ENCODE measurements at regions not wholly inside any gene's neighbourhood (a gene's known extent, or its start where the extent isn't known, plus 50 kb on each side); places are given as distances from the start of the nearest gene placed in this dataset.

DNA sequence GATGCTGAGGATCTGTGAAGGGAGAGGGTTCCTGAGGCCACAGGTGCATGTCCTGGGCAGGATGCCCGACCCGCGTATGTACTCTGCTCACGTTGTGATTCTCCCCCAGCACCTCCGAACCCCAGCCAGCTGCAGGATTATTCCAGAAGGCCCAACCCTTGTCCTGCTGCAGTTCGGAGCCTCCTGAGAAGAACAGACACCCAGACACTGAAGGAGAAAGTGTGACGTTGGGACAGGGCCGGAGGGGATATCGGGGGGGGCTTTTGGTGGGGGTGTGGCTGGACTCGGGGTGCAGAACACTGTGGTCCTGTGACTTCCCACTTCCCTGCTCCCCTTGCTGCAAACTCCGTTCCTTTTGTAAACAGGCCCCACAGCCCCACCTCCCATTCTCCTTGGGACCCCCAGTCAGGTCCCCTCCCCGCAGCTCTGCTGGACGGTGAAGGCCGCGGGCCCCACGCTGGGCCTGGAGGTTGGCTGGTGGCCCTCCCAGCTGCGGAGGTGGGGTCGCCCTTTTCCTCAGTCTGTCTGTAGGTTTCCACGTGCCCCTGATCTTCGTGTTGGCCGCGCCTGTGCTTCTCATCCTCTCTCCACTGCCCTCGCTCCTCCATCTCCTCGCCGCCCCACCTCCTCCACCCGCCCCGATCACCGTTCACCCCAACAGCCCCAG, 83.0 kb upstream of the ADRA2C start:
- no peaks in the 10 kb centered on the region for H3K4me1 ChIP-seq (ENCODE audit: insufficient read depth)
- intact Hi-C loops (cut with DNase I) = no loop called here
- H3K27ac ChIP-seq = no peak overlapping the region
- no peaks in the 10 kb centered on the region for H3K9me3 ChIP-seq
- no peak overlapping the region for H3K4me3 ChIP-seq
- DNase-seq = no peak
- H3K36me3 ChIP-seq = no peaks in the 10 kb centered on the region
- 62 to 76% (median 71%) methylated on average over 28 of the region's 28 CpGs for WGBS, 3 donors
- H3K27me3 ChIP-seq = no peaks in the 10 kb centered on the region
- TF ChIP-seq, protein P1, sequence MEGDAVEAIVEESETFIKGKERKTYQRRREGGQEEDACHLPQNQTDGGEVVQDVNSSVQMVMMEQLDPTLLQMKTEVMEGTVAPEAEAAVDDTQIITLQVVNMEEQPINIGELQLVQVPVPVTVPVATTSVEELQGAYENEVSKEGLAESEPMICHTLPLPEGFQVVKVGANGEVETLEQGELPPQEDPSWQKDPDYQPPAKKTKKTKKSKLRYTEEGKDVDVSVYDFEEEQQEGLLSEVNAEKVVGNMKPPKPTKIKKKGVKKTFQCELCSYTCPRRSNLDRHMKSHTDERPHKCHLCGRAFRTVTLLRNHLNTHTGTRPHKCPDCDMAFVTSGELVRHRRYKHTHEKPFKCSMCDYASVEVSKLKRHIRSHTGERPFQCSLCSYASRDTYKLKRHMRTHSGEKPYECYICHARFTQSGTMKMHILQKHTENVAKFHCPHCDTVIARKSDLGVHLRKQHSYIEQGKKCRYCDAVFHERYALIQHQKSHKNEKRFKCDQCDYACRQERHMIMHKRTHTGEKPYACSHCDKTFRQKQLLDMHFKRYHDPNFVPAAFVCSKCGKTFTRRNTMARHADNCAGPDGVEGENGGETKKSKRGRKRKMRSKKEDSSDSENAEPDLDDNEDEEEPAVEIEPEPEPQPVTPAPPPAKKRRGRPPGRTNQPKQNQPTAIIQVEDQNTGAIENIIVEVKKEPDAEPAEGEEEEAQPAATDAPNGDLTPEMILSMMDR (IDR thresholded peaks at IDR 0.05) = no peak
- no peak for TF ChIP-seq EP300 (IDR thresholded peaks at IDR 0.05)
- TF ChIP-seq POLR2A (IDR thresholded peaks at IDR 0.05) = no peak

DNA sequence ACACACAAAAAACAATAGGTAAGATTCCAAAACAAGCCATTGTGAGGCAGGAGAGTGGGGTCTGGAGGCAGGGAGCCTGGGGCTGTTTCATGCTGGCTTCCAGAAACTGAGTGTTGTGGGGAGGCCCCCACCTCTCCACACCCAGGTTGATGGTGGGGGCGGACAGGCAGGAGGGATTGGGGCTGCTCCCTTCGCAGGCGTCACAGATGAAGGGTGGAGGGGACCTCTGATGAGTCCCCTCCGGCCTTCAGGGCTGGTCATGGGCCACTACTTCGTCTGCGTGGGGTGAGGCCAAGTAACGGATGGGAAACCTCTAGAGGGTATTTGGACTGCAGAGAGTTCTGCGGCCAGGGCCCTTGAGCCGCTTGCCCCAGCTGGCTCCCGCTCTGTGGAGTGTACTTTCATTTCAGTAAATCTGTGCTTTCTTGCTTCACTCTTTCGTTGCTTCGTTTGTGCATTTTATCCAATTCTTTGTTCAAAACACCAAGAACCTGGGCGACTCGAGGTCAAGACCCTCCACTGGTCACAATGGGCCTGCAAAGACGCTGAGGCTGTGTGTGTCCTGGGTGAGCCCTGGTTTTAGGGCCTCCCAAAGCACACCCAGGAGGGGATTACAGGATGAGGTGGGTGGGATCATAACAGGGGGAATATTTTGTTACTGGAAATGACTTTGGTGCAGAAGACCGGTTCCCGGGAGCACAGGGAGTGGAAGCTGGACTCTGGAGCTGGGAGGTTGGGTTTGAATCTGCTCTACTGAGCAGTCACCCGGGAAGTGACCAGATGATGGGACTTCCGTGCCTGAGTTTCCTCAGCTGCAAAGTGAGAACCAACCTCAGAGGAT, 83.7 kb upstream of the ADRA2C start:
- WGBS, 3 donors = 83 to 85% (median 84%) methylated on average over 19 of the region's 19 CpGs

DNA sequence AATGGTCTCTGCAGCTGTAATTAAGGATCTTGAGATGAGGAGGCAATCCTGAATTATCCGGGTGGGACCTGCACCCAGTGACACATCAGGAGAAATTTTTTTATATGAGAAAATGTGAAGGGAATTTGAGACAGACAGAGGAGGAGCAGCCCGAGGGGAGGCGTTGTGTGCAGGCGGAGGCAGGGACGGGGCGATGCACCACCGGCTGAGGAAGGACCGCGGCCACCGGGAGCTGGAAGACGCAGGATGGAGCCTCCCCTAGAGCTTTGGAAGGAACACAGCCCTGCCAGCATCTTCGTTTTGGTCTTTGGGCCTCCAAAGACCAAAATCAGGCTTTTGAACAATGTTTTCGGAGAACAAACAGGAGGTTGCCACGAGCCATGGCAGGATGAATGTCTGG, 85.0 kb upstream of the ADRA2C start:
- intact Hi-C loops (cut with DNase I) = no loop called here
- Histone ChIP-seq H3K36me3 (no peaks in the 10 kb centered on the region), H3K4me3 (no peak overlapping the region), H3K27ac (no peak overlapping the region), H3K4me1 (ENCODE audit: insufficient read depth) (no peaks in the 10 kb centered on the region), H3K27me3 (no peaks in the 10 kb centered on the region), H3K9me3 (no peaks in the 10 kb centered on the region)
- DNase-seq = no peak
- no peak for TF ChIP-seq EP300 (IDR thresholded peaks at IDR 0.05)
- TF ChIP-seq, protein P1 (IDR thresholded peaks at IDR 0.05) = no peak
- no peak for TF ChIP-seq POLR2A (IDR thresholded peaks at IDR 0.05)
- 80 to 86% (median 86%) methylated on average over 14 of the region's 14 CpGs for WGBS, 3 donors

More for the DNA sequence above, 83.7 kb upstream of the ADRA2C start:
- TF ChIP-seq, protein P1 (IDR thresholded peaks at IDR 0.05) = no peak
- no peak for TF ChIP-seq EP300 (IDR thresholded peaks at IDR 0.05)
- no peak for TF ChIP-seq POLR2A (IDR thresholded peaks at IDR 0.05)
- Histone ChIP-seq H3K27me3 (no peaks in the 10 kb centered on the region), H3K4me3 (no peak overlapping the region), H3K9me3 (no peaks in the 10 kb centered on the region), H3K36me3 (no peaks in the 10 kb centered on the region), H3K4me1 (ENCODE audit: insufficient read depth) (no peaks in the 10 kb centered on the region), H3K27ac (no peak overlapping the region)
- DNase-seq = no peak
- intact Hi-C loops (cut with DNase I) = no loop called here

DNA sequence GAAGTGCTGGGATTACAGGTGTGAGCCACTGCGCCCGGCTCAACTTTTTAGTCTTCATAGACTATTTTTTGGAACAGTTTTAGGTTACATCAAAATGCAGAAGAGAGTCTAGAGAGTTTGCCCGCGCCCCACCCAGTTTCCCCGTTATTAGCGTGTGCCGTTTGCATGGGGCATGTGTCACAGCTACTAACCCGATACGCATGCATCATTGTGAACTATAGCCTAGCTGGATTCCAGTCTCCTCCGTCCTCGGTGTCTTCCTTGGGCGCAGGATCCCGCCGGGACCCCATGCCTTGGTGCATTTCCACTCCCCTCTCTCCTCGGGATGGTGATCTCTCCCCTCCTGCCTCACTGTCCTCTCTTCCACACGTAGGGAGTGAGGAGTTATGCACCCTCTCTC, 85.5 kb upstream of the ADRA2C start:
- H3K9me3 ChIP-seq = no peaks in the 10 kb centered on the region
- intact Hi-C loops (cut with DNase I) = no loop called here
- TF ChIP-seq EP300 (IDR thresholded peaks at IDR 0.05) = no peak
- TF ChIP-seq POLR2A (IDR thresholded peaks at IDR 0.05) = no peak
- TF ChIP-seq, protein P1 (IDR thresholded peaks at IDR 0.05) = no peak
- no peak for DNase-seq
- H3K27ac ChIP-seq = no peak overlapping the region
- no peaks in the 10 kb centered on the region for H3K27me3 ChIP-seq
- no peaks in the 10 kb centered on the region for H3K36me3 ChIP-seq
- H3K4me3 ChIP-seq = no peak overlapping the region
- no peaks in the 10 kb centered on the region for H3K4me1 ChIP-seq (ENCODE audit: insufficient read depth)
- WGBS, 3 donors = 84 to 91% (median 86%) methylated on average over 16 of the region's 16 CpGs

Measured in ovary (tissue), 7 donors.